Mucosa of rectum (tissue), 2 donors: ENCODE measurements at regions not wholly inside any gene's neighbourhood (a gene's known extent, or its start where the extent isn't known, plus 50 kb on each side); places are given as distances from the start of the nearest gene placed in this dataset.

Experiments
- H3K27ac ChIP-seq, 2 donors: one replicate each; pipeline ENCODE4 v1.7.0; 2013; ENCODE audit warnings: inconsistent platforms in 2 of 2, low read depth in 2 of 2, low read length in 2 of 2
- H3K27me3 ChIP-seq, 2 donors: one replicate each; pipeline ENCODE4 v1.7.0; 2013; ENCODE audit warnings: low read length in 2 of 2; ENCODE audit not compliant: control insufficient read depth in 2 of 2, insufficient read depth in 2 of 2
- H3K36me3 ChIP-seq, 2 donors: one replicate each; pipeline ENCODE4 v1.7.0; 2013; ENCODE audit warnings: low read length in 2 of 2; ENCODE audit not compliant: control insufficient read depth in 2 of 2, insufficient read depth in 2 of 2
- H3K4me1 ChIP-seq, 2 donors: one replicate each; pipeline ENCODE4 v1.7.0; 2013; ENCODE audit warnings: low read length in 2 of 2, mild to moderate bottlenecking in 1 of 2; ENCODE audit not compliant: control insufficient read depth in 2 of 2, insufficient read depth in 2 of 2
- H3K4me3 ChIP-seq, 2 donors: one replicate each; pipeline ENCODE4 v1.7.0; 2013; ENCODE audit warnings: low read length in 2 of 2
- H3K9ac ChIP-seq, 2 donors: one replicate each; pipeline ENCODE4 v1.7.0; 2013; ENCODE audit warnings: low read length in 2 of 2, low read depth in 1 of 2, mild to moderate bottlenecking in 1 of 2
- H3K9me3 ChIP-seq, 2 donors: one replicate each; pipeline ENCODE4 v1.7.0; 2013; ENCODE audit warnings: low read length in 2 of 2; ENCODE audit not compliant: control insufficient read depth in 2 of 2
- donor health status: healthy.
- donor health status: Normal muscosa, but diverticular disease.

DNA sequence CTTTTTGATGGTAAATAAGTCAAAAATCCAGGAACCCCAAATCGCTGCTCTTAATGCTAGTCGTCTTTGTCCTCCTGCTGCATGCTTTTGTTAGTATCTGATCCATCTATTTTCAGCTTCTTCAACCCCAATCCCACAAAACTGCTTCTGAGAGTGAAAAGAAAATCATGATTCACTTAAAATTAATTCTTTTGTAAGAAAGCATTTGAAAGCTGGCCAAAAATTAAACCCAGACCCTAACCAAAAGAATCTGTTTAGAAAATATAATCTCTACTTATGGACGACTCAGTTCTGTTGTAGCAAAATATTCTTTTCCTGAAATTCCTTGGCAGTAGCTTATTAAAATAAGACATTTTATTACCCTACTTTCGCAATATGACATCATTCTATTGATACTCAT lies 443.6 kb upstream of the SYT1 start:
- H3K9ac ChIP-seq = no peak overlapping the region
- no peaks in the 10 kb centered on the region for H3K27me3 ChIP-seq
- H3K36me3 ChIP-seq = no peaks in the 10 kb centered on the region
- H3K27ac ChIP-seq = no peak overlapping the region
- no peak overlapping the region for H3K4me3 ChIP-seq
- H3K9me3 ChIP-seq = no peaks in the 10 kb centered on the region
- H3K4me1 ChIP-seq = no peaks in the 10 kb centered on the region

GRCh38 chr12:78430551-78430950 lies 434.0 kb upstream of the SYT1 start:
- H3K36me3 ChIP-seq = no peaks in the 10 kb centered on the region
- H3K27me3 ChIP-seq = no peaks in the 10 kb centered on the region
- no peak overlapping the region for H3K27ac ChIP-seq
- no peak overlapping the region for H3K4me3 ChIP-seq
- no peak overlapping the region for H3K9ac ChIP-seq
- H3K9me3 ChIP-seq = no peaks in the 10 kb centered on the region
- H3K4me1 ChIP-seq = no peaks in the 10 kb centered on the region

GRCh38 chr12:78431931-78432330 lies 432.6 kb upstream of the SYT1 start:
- Histone ChIP-seq H3K27ac (no peak overlapping the region), H3K4me1 (no peaks in the 10 kb centered on the region), H3K9me3 (no peaks in the 10 kb centered on the region), H3K4me3 (no peak overlapping the region), H3K27me3 (no peaks in the 10 kb centered on the region), H3K9ac (no peak overlapping the region), H3K36me3 (no peaks in the 10 kb centered on the region)

GRCh38 chr12:78439666-78440065 lies 424.9 kb upstream of the SYT1 start:
- no peaks in the 10 kb centered on the region for H3K4me1 ChIP-seq
- no peak overlapping the region for H3K9ac ChIP-seq
- no peaks in the 10 kb centered on the region for H3K36me3 ChIP-seq
- no peak overlapping the region for H3K27ac ChIP-seq
- H3K4me3 ChIP-seq = no peak overlapping the region
- no peaks in the 10 kb centered on the region for H3K9me3 ChIP-seq
- H3K27me3 ChIP-seq = no peaks in the 10 kb centered on the region

DNA sequence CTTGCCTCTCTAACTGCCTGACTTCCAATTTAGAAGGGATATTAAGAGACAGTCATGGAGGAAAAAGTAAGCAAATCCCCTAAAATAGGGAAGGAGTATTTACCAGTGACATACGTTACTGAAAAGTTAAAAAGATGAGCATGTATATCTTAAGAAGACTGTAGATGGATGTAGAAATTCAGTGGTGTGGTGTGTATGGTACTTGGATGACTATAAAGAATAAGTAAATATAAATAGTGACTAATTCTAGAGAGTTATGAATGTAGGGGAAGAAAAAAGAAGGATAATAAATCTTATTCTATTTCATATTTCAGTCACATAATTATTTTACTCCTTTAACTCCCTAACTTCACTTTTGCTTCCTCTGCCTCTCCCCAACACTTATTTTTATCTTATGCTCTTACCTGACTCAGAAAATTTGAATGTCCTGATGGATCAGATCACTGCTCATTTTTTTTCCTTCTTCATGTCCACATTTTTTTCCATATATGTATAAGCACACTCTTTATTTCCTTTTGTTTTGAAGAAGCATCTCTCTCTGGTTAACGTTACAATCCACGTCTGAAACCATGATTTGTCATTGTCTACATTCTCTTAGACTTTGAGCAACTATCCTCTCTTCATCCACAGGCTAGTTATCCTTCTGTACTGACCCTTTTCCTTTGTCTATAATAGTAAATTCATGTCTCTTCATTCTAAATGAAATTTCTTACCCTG lies 422.7 kb upstream of the SYT1 start:
- Histone ChIP-seq H3K36me3 (no peaks in the 10 kb centered on the region), H3K27ac (no peak overlapping the region), H3K27me3 (no peaks in the 10 kb centered on the region), H3K9me3 (no peaks in the 10 kb centered on the region), H3K9ac (no peak overlapping the region), H3K4me3 (no peak overlapping the region), H3K4me1 (no peaks in the 10 kb centered on the region)

DNA sequence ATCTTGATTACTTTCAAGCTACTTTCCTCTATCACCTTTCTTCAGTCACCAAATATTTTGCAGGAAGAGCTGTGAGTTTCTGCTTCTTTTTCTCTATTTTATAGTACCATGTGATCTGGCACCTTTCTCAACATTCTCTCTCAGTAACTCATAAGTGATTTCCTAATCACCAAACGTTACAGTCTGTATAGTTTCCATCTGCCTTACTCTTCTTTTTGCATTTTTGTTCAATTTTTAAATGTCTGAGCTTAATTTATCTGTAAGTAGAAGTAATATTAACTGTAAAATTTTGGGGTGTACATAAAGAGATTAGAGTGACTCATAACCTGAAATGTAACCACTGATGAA lies 422.1 kb upstream of the SYT1 start:
- Histone ChIP-seq H3K9me3 (no peaks in the 10 kb centered on the region), H3K27me3 (no peaks in the 10 kb centered on the region), H3K27ac (no peak overlapping the region), H3K4me3 (no peak overlapping the region), H3K9ac (no peak overlapping the region), H3K36me3 (no peaks in the 10 kb centered on the region), H3K4me1 (no peaks in the 10 kb centered on the region)

GRCh38 chr12:78446555-78446954 lies 418.0 kb upstream of the SYT1 start:
- H3K36me3 ChIP-seq = no peaks in the 10 kb centered on the region
- no peak overlapping the region for H3K9ac ChIP-seq
- H3K9me3 ChIP-seq = no peaks in the 10 kb centered on the region
- H3K27me3 ChIP-seq = no peaks in the 10 kb centered on the region
- H3K4me3 ChIP-seq = no peak overlapping the region
- no peak overlapping the region for H3K27ac ChIP-seq
- no peaks in the 10 kb centered on the region for H3K4me1 ChIP-seq

DNA sequence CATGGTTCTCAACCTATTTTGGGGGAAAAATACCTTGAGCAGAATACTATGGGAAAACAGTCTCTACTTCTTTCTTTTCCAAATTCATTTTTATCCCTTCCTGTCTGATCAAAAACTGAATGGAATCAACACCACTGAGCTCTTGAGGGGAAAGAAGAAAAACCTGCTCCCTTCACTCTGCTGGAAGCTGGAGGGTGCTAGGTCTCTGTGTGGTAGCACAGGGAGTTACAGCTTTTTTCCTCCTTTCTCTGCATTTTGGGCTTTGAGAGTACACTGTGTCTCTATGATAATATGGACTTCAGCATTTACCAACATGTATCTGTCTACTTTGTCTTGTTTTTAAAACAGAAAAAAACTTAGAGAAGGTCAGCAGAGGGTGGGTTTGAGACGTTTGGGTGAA lies 417.2 kb upstream of the SYT1 start:
- Histone ChIP-seq H3K4me3 (no peak overlapping the region), H3K36me3 (no peaks in the 10 kb centered on the region), H3K27me3 (no peaks in the 10 kb centered on the region), H3K9me3 (no peaks in the 10 kb centered on the region), H3K4me1 (no peaks in the 10 kb centered on the region), H3K27ac (no peak overlapping the region), H3K9ac (no peak overlapping the region)

- no peak overlapping the region for H3K9ac ChIP-seq
- H3K27ac ChIP-seq = no peak overlapping the region
- no peaks in the 10 kb centered on the region for H3K36me3 ChIP-seq
- no peaks in the 10 kb centered on the region for H3K27me3 ChIP-seq
- no peak overlapping the region for H3K4me3 ChIP-seq
- H3K4me1 ChIP-seq = no peaks in the 10 kb centered on the region
- no peaks in the 10 kb centered on the region for H3K9me3 ChIP-seq
Observed at GRCh38 chr12:78448692-78449091, 415.9 kb upstream of the SYT1 start.

- Histone ChIP-seq H3K9me3 (no peaks in the 10 kb centered on the region), H3K4me1 (no peaks in the 10 kb centered on the region), H3K36me3 (no peaks in the 10 kb centered on the region), H3K27ac (no peak overlapping the region), H3K4me3 (no peak overlapping the region), H3K9ac (no peak overlapping the region), H3K27me3 (no peaks in the 10 kb centered on the region)
Observed at GRCh38 chr12:78455991-78456390, 408.6 kb upstream of the SYT1 start.

GRCh38 chr12:78457938-78458337 lies 406.6 kb upstream of the SYT1 start:
- Histone ChIP-seq H3K27ac (no peak overlapping the region), H3K9me3 (no peaks in the 10 kb centered on the region), H3K9ac (no peak overlapping the region), H3K27me3 (no peaks in the 10 kb centered on the region), H3K4me3 (no peak overlapping the region), H3K4me1 (no peaks in the 10 kb centered on the region), H3K36me3 (no peaks in the 10 kb centered on the region)
